ENCODE measurements at regions not wholly inside any gene's neighbourhood (a gene's known extent, or its start where the extent isn't known, plus 50 kb on each side); places are given as distances from the start of the nearest gene placed in this dataset.
A peak's percentile ranks its signal among the peaks of the same experiment; 100 is the strongest.

DNA sequence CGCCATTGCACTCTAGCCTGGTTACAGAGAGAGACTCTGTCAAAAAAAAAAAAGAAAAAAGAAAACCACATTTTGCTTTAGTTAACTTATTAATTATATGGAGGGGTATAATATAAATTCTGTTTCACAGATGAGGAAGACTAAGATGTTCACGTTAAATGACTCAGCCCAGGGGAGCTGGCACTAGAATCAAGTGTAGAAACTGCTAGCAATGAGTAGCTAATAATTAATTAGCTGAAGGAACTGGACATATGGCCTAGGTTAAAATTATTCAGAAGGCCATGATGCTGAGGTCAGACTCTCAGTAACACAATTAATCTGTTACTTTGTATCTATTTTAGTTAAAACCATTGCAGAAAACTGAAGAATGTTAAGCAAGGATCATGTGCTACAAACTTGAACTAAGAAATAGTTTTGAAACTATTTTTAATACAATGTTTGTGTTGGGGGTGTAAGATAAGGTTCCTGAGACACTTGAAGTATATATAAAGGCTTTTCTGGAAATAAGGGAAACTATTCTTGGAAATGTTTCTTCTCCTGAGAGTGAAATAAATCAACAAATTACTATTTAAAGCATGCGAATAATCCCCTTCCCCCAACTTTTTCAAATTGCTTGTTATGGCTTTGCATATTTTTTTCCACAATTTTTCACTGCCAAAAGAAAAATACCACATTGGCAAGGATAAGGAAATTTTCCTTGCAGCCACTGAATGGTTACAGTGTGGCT lies 589.3 kb downstream of the SOX5 start:
- Histone ChIP-seq H3K9me3 (ENCODE audit: control insufficient read depth, low read length) (no peaks in the 10 kb centered on the region), H3K36me3 (ENCODE audit: control insufficient read depth in 1 of 2, insufficient read depth in 2 of 2, low read depth in 1 of 2, low read length in 2 of 2) (no peaks in the 10 kb centered on the region), H3K79me1 (replicated peaks; ENCODE audit: low read length, poor library complexity, severe bottlenecking) (no peaks in the 10 kb centered on the region), H3K23ac (ENCODE audit: low read length in 2 of 2) (no peak overlapping the region), H3K4me1 (ENCODE audit: control insufficient read depth, insufficient read depth, low read depth, low read length) (no peaks in the 10 kb centered on the region), H2BK12ac (ENCODE audit: low read length in 2 of 2) (no peak overlapping the region), H2AK5ac (ENCODE audit: low read length, severe bottlenecking) (no peak overlapping the region), H3K18ac (ENCODE audit: low read depth in 1 of 2, low read length in 2 of 2) (no peak overlapping the region), H3K9ac (ENCODE audit: low read length) (no peak overlapping the region), H3K14ac (ENCODE audit: low read length in 2 of 2) (no peak overlapping the region), H3K4ac (ENCODE audit: low read depth in 1 of 2, low read length in 2 of 2) (no peak overlapping the region), H3K4me3 (ENCODE audit: insufficient read depth in 1 of 2, low read depth in 1 of 2, low read length in 2 of 2) (no peak overlapping the region), H2BK5ac (ENCODE audit: low read depth, low read length, poor library complexity, severe bottlenecking) (no peak overlapping the region), H3K27me3 (ENCODE audit: control insufficient read depth in 1 of 2, insufficient read depth in 1 of 2, low read length in 2 of 2) (no peaks in the 10 kb centered on the region), H4K8ac (ENCODE audit: low read length) (no peak overlapping the region), H2BK15ac (ENCODE audit: low read depth, poor library complexity, severe bottlenecking) (no peak overlapping the region), H4K91ac (ENCODE audit: low read length) (no peak overlapping the region), H3K4me2 (ENCODE audit: low read length, poor library complexity, severe bottlenecking) (no peak overlapping the region), H2BK120ac (ENCODE audit: low read depth, low read length) (no peak overlapping the region), H3K27ac (ENCODE audit: low read length, poor library complexity, severe bottlenecking) (no peak overlapping the region), H2AFZ (ENCODE audit: low read depth, low read length) (no peak overlapping the region)
- peak; percentile 6 for DNase-seq
- 88% methylated on average over 2 of the region's 3 CpGs for WGBS

DNA sequence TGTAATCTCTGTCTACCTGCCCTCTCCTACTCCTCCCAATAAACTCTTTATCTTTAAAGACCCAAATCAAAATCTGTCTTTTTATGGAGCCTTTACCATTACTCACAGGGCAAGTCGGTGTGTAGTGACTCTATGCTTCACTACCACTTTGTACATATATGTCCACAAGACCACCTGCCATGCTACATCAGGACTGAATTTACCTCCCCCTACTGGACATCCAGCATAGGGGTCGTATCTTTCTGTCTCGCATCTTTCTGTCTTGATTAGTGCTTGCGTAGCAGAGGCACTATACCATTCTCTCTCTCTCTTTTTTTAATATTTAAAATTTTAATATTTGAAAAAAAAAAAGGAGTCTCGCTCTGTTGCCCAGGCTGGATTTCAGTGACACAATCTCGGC lies 587.5 kb downstream of the SOX5 start:
- no peak overlapping the region for H2AFZ ChIP-seq (ENCODE audit: low read depth, low read length)
- 54% methylated on average over 5 of the region's 6 CpGs for WGBS

DNA sequence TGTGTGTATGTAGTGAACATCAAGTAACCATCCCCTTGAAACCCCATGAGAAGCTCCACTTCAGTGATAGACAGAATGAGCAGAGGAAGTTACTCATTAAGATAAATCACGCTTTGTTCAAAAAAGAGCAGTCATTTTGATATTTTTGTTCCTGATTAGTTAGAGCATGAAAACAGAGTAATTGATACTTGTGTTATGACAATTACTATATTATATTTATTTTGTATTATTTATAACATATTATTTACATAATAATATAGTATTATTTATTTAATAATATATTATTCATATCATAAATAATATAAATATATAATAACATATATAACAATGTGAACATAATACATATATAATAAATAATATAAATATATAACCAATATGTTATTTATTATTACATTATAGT lies 580.9 kb downstream of the SOX5 start:
- Histone ChIP-seq H3K23ac (ENCODE audit: low read length in 2 of 2) (no peak overlapping the region), H3K9me3 (ENCODE audit: control insufficient read depth, low read length) (no peaks in the 10 kb centered on the region), H2BK12ac (ENCODE audit: low read length in 2 of 2) (no peak overlapping the region), H3K27me3 (ENCODE audit: control insufficient read depth in 1 of 2, insufficient read depth in 1 of 2, low read length in 2 of 2) (no peaks in the 10 kb centered on the region), H3K4me1 (ENCODE audit: control insufficient read depth, insufficient read depth, low read depth, low read length) (no peaks in the 10 kb centered on the region), H3K18ac (ENCODE audit: low read depth in 1 of 2, low read length in 2 of 2) (no peak overlapping the region), H3K27ac (ENCODE audit: low read length, poor library complexity, severe bottlenecking) (no peak overlapping the region), H2BK15ac (ENCODE audit: low read depth, poor library complexity, severe bottlenecking) (no peak overlapping the region), H3K14ac (ENCODE audit: low read length in 2 of 2) (no peak overlapping the region), H2AK5ac (ENCODE audit: low read length, severe bottlenecking) (no peak overlapping the region), H3K9ac (ENCODE audit: low read length) (no peak overlapping the region), H3K4me3 (ENCODE audit: insufficient read depth in 1 of 2, low read depth in 1 of 2, low read length in 2 of 2) (no peak overlapping the region), H2BK5ac (ENCODE audit: low read depth, low read length, poor library complexity, severe bottlenecking) (no peak overlapping the region), H3K4me2 (ENCODE audit: low read length, poor library complexity, severe bottlenecking) (no peak overlapping the region), H3K36me3 (ENCODE audit: control insufficient read depth in 1 of 2, insufficient read depth in 2 of 2, low read depth in 1 of 2, low read length in 2 of 2) (no peaks in the 10 kb centered on the region), H2AFZ (ENCODE audit: low read depth, low read length) (no peak overlapping the region), H3K4ac (ENCODE audit: low read depth in 1 of 2, low read length in 2 of 2) (no peak overlapping the region), H2BK120ac (ENCODE audit: low read depth, low read length) (no peak overlapping the region), H4K91ac (ENCODE audit: low read length) (no peak overlapping the region), H4K8ac (ENCODE audit: low read length) (no peak overlapping the region), H3K79me1 (replicated peaks; ENCODE audit: low read length, poor library complexity, severe bottlenecking) (no peaks in the 10 kb centered on the region)
- WGBS = no CpG with 5 or more reads among the region's 1 CpG
- DNase-seq = no peak

More for the DNA sequence above, 587.5 kb downstream of the SOX5 start:
- no peak overlapping the region for H2BK15ac ChIP-seq (ENCODE audit: low read depth, poor library complexity, severe bottlenecking)
- H3K36me3 ChIP-seq (ENCODE audit: control insufficient read depth in 1 of 2, insufficient read depth in 2 of 2, low read depth in 1 of 2, low read length in 2 of 2) = no peaks in the 10 kb centered on the region
- no peak overlapping the region for H3K4ac ChIP-seq (ENCODE audit: low read depth in 1 of 2, low read length in 2 of 2)
- H3K9me3 ChIP-seq (ENCODE audit: control insufficient read depth, low read length) = no peaks in the 10 kb centered on the region
- H3K79me1 ChIP-seq (replicated peaks; ENCODE audit: low read length, poor library complexity, severe bottlenecking) = no peaks in the 10 kb centered on the region
- H3K9ac ChIP-seq (ENCODE audit: low read length) = no peak overlapping the region
- H3K27ac ChIP-seq (ENCODE audit: low read length, poor library complexity, severe bottlenecking) = no peak overlapping the region
- H2BK12ac ChIP-seq (ENCODE audit: low read length in 2 of 2) = no peak overlapping the region
- H3K23ac ChIP-seq (ENCODE audit: low read length in 2 of 2) = no peak overlapping the region
- no peak for DNase-seq
- H3K27me3 ChIP-seq (ENCODE audit: control insufficient read depth in 1 of 2, insufficient read depth in 1 of 2, low read length in 2 of 2) = no peaks in the 10 kb centered on the region
- H3K14ac ChIP-seq (ENCODE audit: low read length in 2 of 2) = no peak overlapping the region
- H3K4me3 ChIP-seq (ENCODE audit: insufficient read depth in 1 of 2, low read depth in 1 of 2, low read length in 2 of 2) = no peak overlapping the region
- H2BK5ac ChIP-seq (ENCODE audit: low read depth, low read length, poor library complexity, severe bottlenecking) = no peak overlapping the region
- no peaks in the 10 kb centered on the region for H3K4me1 ChIP-seq (ENCODE audit: control insufficient read depth, insufficient read depth, low read depth, low read length)
- H2BK120ac ChIP-seq (ENCODE audit: low read depth, low read length) = no peak overlapping the region
- H4K91ac ChIP-seq (ENCODE audit: low read length) = no peak overlapping the region
- no peak overlapping the region for H4K8ac ChIP-seq (ENCODE audit: low read length)
- H2AK5ac ChIP-seq (ENCODE audit: low read length, severe bottlenecking) = no peak overlapping the region
- no peak overlapping the region for H3K4me2 ChIP-seq (ENCODE audit: low read length, poor library complexity, severe bottlenecking)
- no peak overlapping the region for H3K18ac ChIP-seq (ENCODE audit: low read depth in 1 of 2, low read length in 2 of 2)

DNA sequence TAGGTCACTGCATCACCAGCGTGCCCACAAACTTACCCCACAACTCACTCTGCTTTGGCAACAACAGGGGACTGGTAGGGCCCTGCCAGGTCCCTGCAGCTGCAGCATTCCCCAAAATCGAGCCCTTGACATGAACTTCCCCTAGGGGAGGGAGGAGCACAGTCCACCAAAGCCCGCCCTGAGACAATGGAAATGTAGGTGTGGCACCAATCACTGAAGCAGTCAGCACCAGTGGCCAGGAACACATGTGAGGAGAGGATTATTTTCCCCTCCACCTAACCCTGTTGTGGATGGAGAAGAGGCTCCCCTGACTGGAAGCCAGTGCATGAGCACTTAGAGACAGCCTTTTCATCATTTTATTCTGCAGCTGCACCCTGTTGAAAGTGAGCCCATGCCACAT lies 573.8 kb downstream of the SOX5 start:
- no peak overlapping the region for H2AK5ac ChIP-seq (ENCODE audit: low read length, severe bottlenecking)
- H3K9ac ChIP-seq (ENCODE audit: low read length) = no peak overlapping the region
- no peak overlapping the region for H2BK15ac ChIP-seq (ENCODE audit: low read depth, poor library complexity, severe bottlenecking)
- no peaks in the 10 kb centered on the region for H3K27me3 ChIP-seq (ENCODE audit: control insufficient read depth in 1 of 2, insufficient read depth in 1 of 2, low read length in 2 of 2)
- H3K18ac ChIP-seq (ENCODE audit: low read depth in 1 of 2, low read length in 2 of 2) = no peak overlapping the region
- H3K14ac ChIP-seq (ENCODE audit: low read length in 2 of 2) = no peak overlapping the region
- no peak overlapping the region for H4K91ac ChIP-seq (ENCODE audit: low read length)
- H2BK12ac ChIP-seq (ENCODE audit: low read length in 2 of 2) = no peak overlapping the region
- H3K23ac ChIP-seq (ENCODE audit: low read length in 2 of 2) = no peak overlapping the region
- no peak overlapping the region for H3K4me2 ChIP-seq (ENCODE audit: low read length, poor library complexity, severe bottlenecking)
- no peaks in the 10 kb centered on the region for H3K79me1 ChIP-seq (replicated peaks; ENCODE audit: low read length, poor library complexity, severe bottlenecking)
- H2BK120ac ChIP-seq (ENCODE audit: low read depth, low read length) = no peak overlapping the region
- H3K4me1 ChIP-seq (ENCODE audit: control insufficient read depth, insufficient read depth, low read depth, low read length) = no peaks in the 10 kb centered on the region
- no peak for DNase-seq
- H3K27ac ChIP-seq (ENCODE audit: low read length, poor library complexity, severe bottlenecking) = no peak overlapping the region
- 62% methylated on average over 3 of the region's 3 CpGs for WGBS
- no peak overlapping the region for H3K4ac ChIP-seq (ENCODE audit: low read depth in 1 of 2, low read length in 2 of 2)
- H3K9me3 ChIP-seq (ENCODE audit: control insufficient read depth, low read length) = peaks cover 34% of the 10 kb centered on the region
- H3K4me3 ChIP-seq (ENCODE audit: insufficient read depth in 1 of 2, low read depth in 1 of 2, low read length in 2 of 2) = no peak overlapping the region
- no peak overlapping the region for H4K8ac ChIP-seq (ENCODE audit: low read length)
- H2BK5ac ChIP-seq (ENCODE audit: low read depth, low read length, poor library complexity, severe bottlenecking) = no peak overlapping the region
- H2AFZ ChIP-seq (ENCODE audit: low read depth, low read length) = no peak overlapping the region
- no peaks in the 10 kb centered on the region for H3K36me3 ChIP-seq (ENCODE audit: control insufficient read depth in 1 of 2, insufficient read depth in 2 of 2, low read depth in 1 of 2, low read length in 2 of 2)

Data from mesenchymal stem cell (in vitro differentiated cells and primary cell).